HepG2 (cell line): ENCODE measurements at regions not wholly inside any gene's neighbourhood (a gene's known extent, or its start where the extent isn't known, plus 50 kb on each side); places are given as distances from the start of the nearest gene placed in this dataset.
A peak's percentile ranks its signal among the peaks of the same experiment; 100 is the strongest.

Source experiments
- ATAC-seq: fragments of 200-7000 bp; cut with Tn5 transposase; 3 replicates; pipeline ENCODE4 v1.9.1; 2020; ENCODE audit warnings: mild to moderate bottlenecking, moderate library complexity
- BruUV-seq: library from RNA; stranded (reverse); fragments of 400-500 nt; replicated peaks from 2 replicates; lab custom pipeline; 2021; lab: Mats Ljungman, UMichigan
- CTCF ChIA-PET: fragments of 300-600 bp; formaldehyde crosslinking; extraction: SDS; loops from one replicate; lab custom pipeline; 2021; ENCODE audit warnings: low total read pairs, inconsistent platforms, low intra/inter-chr PET ratio; lab: Yijun Ruan, JAX
- POLR2A ChIA-PET: fragments of 350-600 bp; sonication (Branson Sonifier 250); formaldehyde crosslinking; loops from one replicate; lab custom pipeline; 2020; ENCODE audit warnings: antibody characterized with exemption, inconsistent platforms; lab: Yijun Ruan, JAX
- DNase-seq: peaks from one replicate; pipeline ENCODE4 v3.0.0-alpha.2; 2015; ENCODE audit warnings: low spot score
- FAIRE-seq: peaks from 3 replicates; lab custom pipeline; 2011; peaks lifted over from hg19 to GRCh38; lab: Jason Lieb, UNC
- H2AFZ ChIP-seq: one replicate; pipeline ENCODE4 v1.6.1; 2011; ENCODE audit warnings: low read length, inconsistent platforms
- H3K27ac ChIP-seq: fragments of 300-600 bp; 3 replicates; pipeline ENCODE4 v1.8.0; 2011; ENCODE audit warnings: mixed run types, mild to moderate bottlenecking, mixed read lengths, low read length, inconsistent platforms; ENCODE audit not compliant: insufficient read depth; ENCODE audit errors: extremely low read length
- H3K27me3 ChIP-seq, 2 experiments: fragments of 200-600 bp in 1 of 2; 2 replicates in 1 of 2; 3 replicates in 1 of 2; pipeline versions ENCODE4 v1.6.0 to v1.8.0; 2011; ENCODE audit warnings: low read length in 2 of 2, mild to moderate bottlenecking in 2 of 2, moderate library complexity in 2 of 2, inconsistent platforms in 1 of 2; ENCODE audit not compliant: insufficient read depth in 2 of 2, control insufficient read depth in 1 of 2
- H3K36me3 ChIP-seq, 2 experiments: fragments of 200-600 bp in 1 of 2; replicated peaks in 1 of 2; 2 replicates in 1 of 2; 3 replicates in 1 of 2; pipeline versions ENCODE4 v1.5.1 to v1.8.0; 2011; ENCODE audit warnings: low read length in 2 of 2, inconsistent platforms in 1 of 2; ENCODE audit not compliant: insufficient read depth in 2 of 2, control insufficient read depth in 1 of 2
- H3K4me1 ChIP-seq: 2 replicates; pipeline ENCODE4 v1.5.1; 2012; ENCODE audit warnings: low read length, inconsistent platforms; ENCODE audit not compliant: insufficient read depth
- H3K4me2 ChIP-seq: 2 replicates; pipeline ENCODE4 v1.6.0; 2011; ENCODE audit warnings: low read depth, low read length, inconsistent platforms
- H3K4me3 ChIP-seq, 3 experiments: fragments of 200-600 bp in 1 of 3; sonication (generic), shearing (Covaris generic) in 1 of 3; replicated peaks in 1 of 3; 2 replicates each; pipeline ENCODE4 v1.5.1; 2011 to 2016; ENCODE audit warnings: low read length in 3 of 3, inconsistent platforms in 2 of 3, low read depth in 2 of 3, mild to moderate bottlenecking in 2 of 3, control low read depth in 1 of 3, mixed read lengths in 1 of 3; ENCODE audit not compliant: insufficient read depth in 1 of 3
- H3K79me2 ChIP-seq: one replicate; pipeline ENCODE4 v1.6.1; 2011; ENCODE audit warnings: low read length, inconsistent platforms; ENCODE audit not compliant: insufficient read depth
- H3K9ac ChIP-seq: 2 replicates; pipeline ENCODE4 v1.6.0; 2011; ENCODE audit warnings: mild to moderate bottlenecking, low read depth, low read length, inconsistent platforms; ENCODE audit not compliant: insufficient read depth
- H3K9me3 ChIP-seq: 2 replicates; pipeline ENCODE4 v1.5.1; 2012; ENCODE audit warnings: mild to moderate bottlenecking, low read length
- H4K20me1 ChIP-seq: 2 replicates; pipeline ENCODE4 v1.6.0; 2011; ENCODE audit warnings: inconsistent platforms, mild to moderate bottlenecking, low read length, moderate library complexity; ENCODE audit not compliant: insufficient read depth
- ARNT2 ChIP-seq: sonication (generic); formaldehyde crosslinking; IDR thresholded peaks from 2 replicates; pipeline ENCODE4 v1.8.0; 2022; ENCODE audit warnings: mild to moderate bottlenecking, low read depth, missing genetic modification reagents, moderate library complexity
- BCL6 ChIP-seq: IDR thresholded peaks from 2 replicates; pipeline ENCODE4 v1.6.1; 2016; ENCODE audit warnings: missing genetic modification reagents, missing compliant biosample characterization
- CENPT ChIP-seq: sonication (generic); formaldehyde crosslinking; IDR thresholded peaks from 2 replicates; pipeline ENCODE4 v1.8.0; 2022; ENCODE audit warnings: low read depth, mild to moderate bottlenecking, moderate library complexity, missing genetic modification reagents
- MAFF ChIP-seq: IDR thresholded peaks from 2 replicates; pipeline ENCODE4 v1.6.1; 2011; ENCODE audit warnings: low read depth, low read length, improper control_type of control experiment
- MAFG ChIP-seq: sonication (generic); formaldehyde crosslinking; IDR thresholded peaks from 2 replicates; pipeline ENCODE4 v1.5.1; 2020; ENCODE audit warnings: mild to moderate bottlenecking, missing genetic modification reagents
- NFE2L2 ChIP-seq: fragments of 150-350 bp; IDR thresholded peaks from 2 replicates; pipeline ENCODE4 v1.6.1; 2014; ENCODE audit warnings: low read length
- ONECUT2 ChIP-seq: sonication (generic); formaldehyde crosslinking; IDR thresholded peaks from 2 replicates; pipeline ENCODE4 v1.4.0; 2020; ENCODE audit warnings: missing genetic modification reagents
- PBX2 ChIP-seq: IDR thresholded peaks from 2 replicates; pipeline ENCODE4 v1.6.1; 2016; ENCODE audit warnings: control low read depth
- PREB ChIP-seq: sonication (generic); formaldehyde crosslinking; IDR thresholded peaks from 2 replicates; pipeline ENCODE4 v1.4.0; 2020; ENCODE audit warnings: missing genetic modification reagents
- RCOR2 ChIP-seq: IDR thresholded peaks from 2 replicates; pipeline ENCODE4 v1.6.1; 2016; ENCODE audit warnings: missing biosample characterization, missing genetic modification reagents
- RELA ChIP-seq: sonication (generic); formaldehyde crosslinking; IDR thresholded peaks from 2 replicates; pipeline ENCODE4 v1.4.0; 2020; ENCODE audit warnings: missing genetic modification reagents
- ZBTB39 ChIP-seq: sonication (generic); formaldehyde crosslinking; IDR thresholded peaks from 2 replicates; pipeline ENCODE4 v1.5.0; 2020; ENCODE audit warnings: missing genetic modification reagents
- ZBTB7B ChIP-seq: sonication (generic); formaldehyde crosslinking; IDR thresholded peaks from 2 replicates; pipeline ENCODE4 v1.4.0; 2020; ENCODE audit warnings: missing genetic modification reagents
- ZFP37 ChIP-seq: sonication (generic); formaldehyde crosslinking; IDR thresholded peaks from 2 replicates; pipeline ENCODE4 v1.4.0; 2020; ENCODE audit warnings: missing genetic modification reagents, borderline replicate concordance
- ZNF354B ChIP-seq: sonication (generic); formaldehyde crosslinking; IDR thresholded peaks from 2 replicates; pipeline ENCODE4 v1.8.0; 2022; ENCODE audit warnings: mild to moderate bottlenecking, missing genetic modification reagents
- ZNF670 ChIP-seq: sonication (generic); formaldehyde crosslinking; IDR thresholded peaks from 2 replicates; pipeline ENCODE4 v1.8.0; 2022; ENCODE audit warnings: mild to moderate bottlenecking, missing genetic modification reagents, borderline replicate concordance
- ZNF761 ChIP-seq: sonication (generic); formaldehyde crosslinking; conservative IDR thresholded peaks from 2 replicates; pipeline ENCODE4 v1.4.0; 2020; ENCODE audit warnings: mild to moderate bottlenecking, missing genetic modification reagents
- WGBS: methylation state at CpG from one replicate; pipeline ENCODE4 v1.1.6; 2017; ENCODE audit warnings: low lambda C conversion rate; 5-methylcytosine and 5-hydroxymethylcytosine counted together
- in situ Hi-C: cut with HindIII; loops from 2 replicates; pipeline ENCODE4 v1.10.0; 2017; ENCODE audit warnings: low pct_unique_long_range_greater_than_20kb; ENCODE audit not compliant: extremely low pct_ligation_motif_present
- intact Hi-C: fragments of 100-400 bp; cut with micrococcal nuclease; formaldehyde crosslinking; loops from one replicate; pipeline ENCODE4 v1.10.0; 2022; ENCODE audit not compliant: unreplicated experiment

- Histone ChIP-seq H3K9me3 (peaks cover 13% of the 10 kb centered on the region), H3K4me3 (no peak overlapping the region), H3K79me2 (no peaks in the 10 kb centered on the region), H3K27ac (no peak overlapping the region), H2AFZ (no peak overlapping the region), H3K36me3 (no peaks in the 10 kb centered on the region), H3K4me1 (no peaks in the 10 kb centered on the region), H4K20me1 (no peaks in the 10 kb centered on the region), H3K9ac (no peak overlapping the region), H3K4me2 (no peak overlapping the region)
- in situ Hi-C loops, result no loop called here
- CTCF ChIA-PET, result no interaction called here
- ATAC-seq, result no peak
- DNase-seq, result no peak
- intact Hi-C loops, result no loop called here
- no peak for FAIRE-seq
- no TSS peak for BruUV-seq
- 26% methylated on average over 5 of the region's 5 CpGs for WGBS
- TF ChIP-seq BCL6 (CRISPR knock-in tag) (no peak), RCOR2 (no peak), ZNF670 (CRISPR knock-in tag) (no peak), ZBTB39 (no peak), CENPT (no peak), ZNF354B (CRISPR knock-in tag) (no peak)
- TF ChIP-seq, all 625 proteins: peak for 0
- no peaks in the 10 kb centered on the region; a peak in 2 of 5 replicates for H3K27me3 ChIP-seq
- POLR2A ChIA-PET, result no interaction called here
These were observed 320.8 kb downstream of the CBLN1 start for GRCh38 chr16:48960830-48961229.

GRCh38 chr16:48959747-48960146, 321.9 kb downstream of the CBLN1 start:
- FAIRE-seq (no peak), ATAC-seq (no peak), DNase-seq (no peak)
- Histone ChIP-seq H3K27me3 (no peaks in the 10 kb centered on the region; a peak in 2 of 5 replicates), H3K36me3 (no peaks in the 10 kb centered on the region), H3K27ac (no peak overlapping the region), H3K4me2 (no peak overlapping the region), H3K9me3 (peaks cover 13% of the 10 kb centered on the region), H4K20me1 (no peaks in the 10 kb centered on the region), H3K9ac (no peak overlapping the region), H3K4me3 (no peak overlapping the region), H3K79me2 (no peaks in the 10 kb centered on the region), H3K4me1 (no peaks in the 10 kb centered on the region), H2AFZ (no peak overlapping the region)
- CTCF ChIA-PET, result no interaction called here
- intact Hi-C loops (no loop called here), in situ Hi-C loops (no loop called here)
- POLR2A ChIA-PET, result no interaction called here
- no TSS peak for BruUV-seq
- TF ChIP-seq MAFF (peak; percentile 100), ARNT2 (no peak), ZFP37 (CRISPR knock-in tag) (no peak), RELA (CRISPR knock-in tag) (no peak), ONECUT2 (CRISPR knock-in tag) (no peak), NFE2L2 (no peak), ZNF761 (CRISPR knock-in tag) (no peak), ZBTB7B (no peak), PBX2 (CRISPR knock-in tag) (no peak), PREB (CRISPR knock-in tag) (no peak), MAFG (peak; percentile 68; the same call in 1 of the 2 replicates)
